ENCODE measurements at regions not wholly inside any gene's neighbourhood (a gene's known extent, or its start where the extent isn't known, plus 50 kb on each side); places are given as distances from the start of the nearest gene placed in this dataset.

DNA sequence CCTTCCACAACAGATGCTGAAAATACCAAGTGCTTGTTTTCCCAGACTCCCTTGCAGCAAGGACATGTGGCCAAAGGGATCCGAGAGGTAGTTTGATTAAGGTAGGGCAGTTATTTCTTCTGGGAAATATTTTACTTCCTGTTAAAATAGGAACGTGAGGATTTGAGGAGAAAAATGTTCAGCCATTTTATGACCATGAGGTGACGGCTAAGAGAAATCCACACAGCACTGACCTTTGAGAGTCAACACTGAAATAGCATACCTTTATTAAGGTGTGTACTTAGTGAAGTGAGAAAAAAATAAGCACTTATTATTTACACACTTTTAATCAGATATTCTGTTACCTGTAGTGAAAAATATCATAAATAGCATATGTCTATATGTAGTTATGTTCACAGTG is 133.9 kb downstream of the PPP1R3A start:
- intact Hi-C loops (cut with DNase I): no loop called here

DNA sequence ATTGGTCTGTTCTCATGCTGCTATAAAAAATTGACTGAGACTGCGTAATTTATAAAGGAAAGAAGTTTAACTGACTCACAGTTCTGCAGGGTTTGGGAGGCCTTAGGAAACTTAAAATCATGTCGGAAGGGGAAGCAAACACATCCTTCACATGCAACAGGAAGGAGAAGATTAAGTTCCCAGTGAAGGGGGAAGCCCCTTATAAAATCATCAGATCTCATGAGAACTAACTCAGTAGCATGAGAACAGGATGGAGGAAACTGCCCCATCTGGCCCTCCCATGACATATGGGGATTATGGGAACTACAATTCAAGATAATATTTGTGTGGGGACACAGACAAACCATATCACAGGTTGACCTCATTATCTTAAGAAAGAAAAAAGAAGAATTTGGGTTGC is 134.5 kb downstream of the PPP1R3A start:
- H3K27ac ChIP-seq: no peak overlapping the region
- H3K9me3 ChIP-seq: no peaks in the 10 kb centered on the region
- no peaks in the 10 kb centered on the region for H3K27me3 ChIP-seq
- no peaks in the 10 kb centered on the region for H3K4me1 ChIP-seq
- TF ChIP-seq, protein P1, sequence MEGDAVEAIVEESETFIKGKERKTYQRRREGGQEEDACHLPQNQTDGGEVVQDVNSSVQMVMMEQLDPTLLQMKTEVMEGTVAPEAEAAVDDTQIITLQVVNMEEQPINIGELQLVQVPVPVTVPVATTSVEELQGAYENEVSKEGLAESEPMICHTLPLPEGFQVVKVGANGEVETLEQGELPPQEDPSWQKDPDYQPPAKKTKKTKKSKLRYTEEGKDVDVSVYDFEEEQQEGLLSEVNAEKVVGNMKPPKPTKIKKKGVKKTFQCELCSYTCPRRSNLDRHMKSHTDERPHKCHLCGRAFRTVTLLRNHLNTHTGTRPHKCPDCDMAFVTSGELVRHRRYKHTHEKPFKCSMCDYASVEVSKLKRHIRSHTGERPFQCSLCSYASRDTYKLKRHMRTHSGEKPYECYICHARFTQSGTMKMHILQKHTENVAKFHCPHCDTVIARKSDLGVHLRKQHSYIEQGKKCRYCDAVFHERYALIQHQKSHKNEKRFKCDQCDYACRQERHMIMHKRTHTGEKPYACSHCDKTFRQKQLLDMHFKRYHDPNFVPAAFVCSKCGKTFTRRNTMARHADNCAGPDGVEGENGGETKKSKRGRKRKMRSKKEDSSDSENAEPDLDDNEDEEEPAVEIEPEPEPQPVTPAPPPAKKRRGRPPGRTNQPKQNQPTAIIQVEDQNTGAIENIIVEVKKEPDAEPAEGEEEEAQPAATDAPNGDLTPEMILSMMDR (IDR thresholded peaks at IDR 0.05): no peak
- no peak for TF ChIP-seq POLR2AphosphoS5 (IDR thresholded peaks at IDR 0.05; ENCODE audit: insufficient read depth in 1 of 2, low read depth in 1 of 2)
- no peak for TF ChIP-seq POLR2A (IDR thresholded peaks at IDR 0.05)
- no peak for DNase-seq (ENCODE audit: extremely low spot score in 2 of 2)
- intact Hi-C loops (cut with DNase I): no loop called here
- no peak overlapping the region for H3K4me3 ChIP-seq
- no peaks in the 10 kb centered on the region for H3K36me3 ChIP-seq

More for the DNA sequence above, 133.9 kb downstream of the PPP1R3A start:
- H3K4me3 ChIP-seq: no peak overlapping the region
- no peaks in the 10 kb centered on the region for H3K27me3 ChIP-seq
- DNase-seq (ENCODE audit: extremely low spot score in 2 of 2): no peak
- no peaks in the 10 kb centered on the region for H3K4me1 ChIP-seq
- H3K36me3 ChIP-seq: no peaks in the 10 kb centered on the region
- H3K27ac ChIP-seq: no peak overlapping the region
- TF ChIP-seq, protein P1 (IDR thresholded peaks at IDR 0.05): no peak
- TF ChIP-seq POLR2AphosphoS5 (IDR thresholded peaks at IDR 0.05; ENCODE audit: insufficient read depth in 1 of 2, low read depth in 1 of 2): no peak
- no peak for TF ChIP-seq POLR2A (IDR thresholded peaks at IDR 0.05)
- H3K9me3 ChIP-seq: no peaks in the 10 kb centered on the region

DNA sequence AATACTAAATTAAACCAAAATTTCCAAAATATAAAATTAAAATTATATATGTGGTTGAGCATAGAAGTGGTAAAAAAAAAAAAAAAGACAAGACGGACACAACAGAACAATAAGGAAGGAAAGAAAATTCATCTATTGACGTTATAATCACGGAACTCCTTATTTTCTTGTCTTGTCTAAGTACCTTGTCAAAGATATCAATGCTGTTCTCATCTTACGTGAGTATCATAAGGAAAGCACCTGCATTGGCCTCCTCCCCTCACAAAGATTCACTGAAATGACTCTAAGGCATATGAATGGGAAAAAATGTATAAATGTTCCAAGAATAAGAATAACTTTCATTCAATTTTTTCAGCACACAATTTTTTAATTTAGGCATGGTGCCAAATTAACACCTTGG is 135.4 kb downstream of the PPP1R3A start:
- DNase-seq (ENCODE audit: extremely low spot score in 2 of 2): no peak
- H3K36me3 ChIP-seq: no peaks in the 10 kb centered on the region
- no peak overlapping the region for H3K27ac ChIP-seq
- TF ChIP-seq POLR2AphosphoS5 (IDR thresholded peaks at IDR 0.05; ENCODE audit: insufficient read depth in 1 of 2, low read depth in 1 of 2): no peak
- no peak for TF ChIP-seq POLR2A (IDR thresholded peaks at IDR 0.05)
- TF ChIP-seq, protein P1 (IDR thresholded peaks at IDR 0.05): no peak
- intact Hi-C loops (cut with DNase I): no loop called here
- no peaks in the 10 kb centered on the region for H3K27me3 ChIP-seq
- H3K4me1 ChIP-seq: no peaks in the 10 kb centered on the region
- H3K9me3 ChIP-seq: no peaks in the 10 kb centered on the region
- H3K4me3 ChIP-seq: no peak overlapping the region

DNA sequence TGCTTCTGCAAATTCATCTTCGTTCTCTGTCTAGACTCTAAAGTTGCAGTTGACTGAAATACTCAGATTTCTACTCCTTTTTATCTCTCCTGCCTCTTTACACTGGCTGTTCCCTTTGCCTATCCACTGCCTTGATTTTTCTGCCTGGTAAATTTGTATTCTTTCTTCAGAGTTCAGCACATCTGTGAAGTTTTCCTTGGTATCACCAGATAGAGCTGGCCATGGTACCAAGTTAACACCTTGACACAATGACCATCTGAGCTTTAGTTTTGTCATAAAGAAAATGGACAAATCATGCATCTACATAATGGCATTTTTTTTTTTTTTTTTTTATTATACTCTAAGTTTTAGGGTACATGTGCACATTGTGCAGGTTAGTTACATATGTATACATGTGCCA is 143.0 kb downstream of the PPP1R3A start:
- Histone ChIP-seq H3K4me1 (no peaks in the 10 kb centered on the region), H3K36me3 (no peaks in the 10 kb centered on the region), H3K9me3 (no peaks in the 10 kb centered on the region), H3K27ac (no peak overlapping the region), H3K27me3 (no peaks in the 10 kb centered on the region), H3K4me3 (no peak overlapping the region)
- intact Hi-C loops (cut with DNase I): no loop called here
- DNase-seq (ENCODE audit: extremely low spot score in 2 of 2): no peak
- TF ChIP-seq, protein P1 (IDR thresholded peaks at IDR 0.05): no peak
- TF ChIP-seq POLR2A (IDR thresholded peaks at IDR 0.05) (no peak), POLR2AphosphoS5 (IDR thresholded peaks at IDR 0.05; ENCODE audit: insufficient read depth in 1 of 2, low read depth in 1 of 2) (no peak)

- H3K4me3 ChIP-seq: no peak overlapping the region
- H3K27ac ChIP-seq: no peak overlapping the region
- no peaks in the 10 kb centered on the region for H3K36me3 ChIP-seq
- intact Hi-C loops (cut with DNase I): no loop called here
- H3K9me3 ChIP-seq: no peaks in the 10 kb centered on the region
- TF ChIP-seq POLR2A (IDR thresholded peaks at IDR 0.05) (no peak), POLR2AphosphoS5 (IDR thresholded peaks at IDR 0.05; ENCODE audit: insufficient read depth in 1 of 2, low read depth in 1 of 2) (no peak)
- TF ChIP-seq, protein P1 (IDR thresholded peaks at IDR 0.05): no peak
- DNase-seq (ENCODE audit: extremely low spot score in 2 of 2): no peak
- no peaks in the 10 kb centered on the region for H3K27me3 ChIP-seq
- no peaks in the 10 kb centered on the region for H3K4me1 ChIP-seq
Measured at GRCh38 chr7:113775401-113775800, 143.4 kb downstream of the PPP1R3A start.
